HEK293 (cell line): ENCODE measurements at regions not wholly inside any gene's neighbourhood (a gene's known extent, or its start where the extent isn't known, plus 50 kb on each side); places are given as distances from the start of the nearest gene placed in this dataset.

ENCODE experiments used
- CTCF ChIA-PET: fragments of 350-600 bp; formaldehyde crosslinking; extraction: SDS; loops from one replicate; lab custom pipeline; 2021; ENCODE audit warnings: antibody characterized with exemption; lab: Yijun Ruan, JAX
- POLR2A ChIA-PET: fragments of 300-600 bp; formaldehyde crosslinking; extraction: SDS; loops from one replicate; lab custom pipeline; 2020; ENCODE audit warnings: antibody characterized with exemption, inconsistent platforms; lab: Yijun Ruan, JAX
- H3K27ac ChIP-seq: fragments of 200-500 bp; sonication (Bioruptor generic); 2 replicates; pipeline ENCODE4 v1.5.1; 2014; ENCODE audit warnings: low read depth, low read length, control low read depth, inconsistent platforms; ENCODE audit errors: extremely low read depth
- H3K36me3 ChIP-seq, 2 experiments: fragments of 200-500 bp in 1 of 2; sonication (Bioruptor generic) in 1 of 2; 1 replicate in 1 of 2; 2 replicates in 1 of 2; pipeline ENCODE4 v1.5.1; 2014 to 2017; ENCODE audit warnings: inconsistent platforms in 2 of 2, low read length in 2 of 2; ENCODE audit not compliant: control insufficient read depth in 2 of 2, insufficient read depth in 1 of 2
- H3K4me1 ChIP-seq: fragments of 200-500 bp; sonication (Bioruptor generic); 2 replicates; pipeline ENCODE4 v1.5.1; 2014; ENCODE audit warnings: mild to moderate bottlenecking, low read length, inconsistent platforms; ENCODE audit not compliant: control insufficient read depth, insufficient read depth
- H3K4me3 ChIP-seq: 2 replicates; pipeline ENCODE4 v1.5.1; 2011; ENCODE audit warnings: low read depth, mild to moderate bottlenecking, control low read depth, low read length, moderate library complexity
- H3K9me3 ChIP-seq: fragments of 200-500 bp; sonication (Bioruptor generic); 2 replicates; pipeline ENCODE4 v1.5.1; 2014; ENCODE audit warnings: low read depth, low read length, inconsistent platforms; ENCODE audit not compliant: control insufficient read depth, insufficient read depth
- FEZF1 ChIP-seq: fragments of 450-650 bp; formaldehyde crosslinking; IDR thresholded peaks from 2 replicates; pipeline ENCODE4 v1.5.1; 2016; ENCODE audit warnings: missing biosample characterization, missing genetic modification characterization
- GLIS2 ChIP-seq: fragments of 450-650 bp; formaldehyde crosslinking; IDR thresholded peaks from 2 replicates; pipeline ENCODE4 v1.5.1; 2016; ENCODE audit warnings: missing biosample characterization, missing genetic modification characterization
- TRIM28 ChIP-seq: IDR thresholded peaks from 2 replicates; pipeline ENCODE4 v1.6.1; 2011; ENCODE audit warnings: low read length, control low read depth, borderline replicate concordance
- ZBTB49 ChIP-seq: fragments of 450-650 bp; formaldehyde crosslinking; IDR thresholded peaks from 2 replicates; pipeline ENCODE4 v1.5.1; 2016; ENCODE audit warnings: missing biosample characterization, missing genetic modification characterization, low read depth
- ZNF155 ChIP-seq: fragments of 450-650 bp; formaldehyde crosslinking; IDR thresholded peaks from 2 replicates; pipeline ENCODE4 v1.5.1; 2016; ENCODE audit warnings: missing biosample characterization, missing genetic modification characterization
- ZNF169 ChIP-seq: fragments of 450-650 bp; formaldehyde crosslinking; IDR thresholded peaks from 2 replicates; pipeline ENCODE4 v1.5.1; 2016; ENCODE audit warnings: missing biosample characterization, missing genetic modification characterization
- ZNF174 ChIP-seq: fragments of 450-650 bp; formaldehyde crosslinking; IDR thresholded peaks from 2 replicates; pipeline ENCODE4 v1.5.0; 2017; ENCODE audit warnings: missing biosample characterization, mild to moderate bottlenecking, missing genetic modification characterization
- ZNF26 ChIP-seq: fragments of 450-650 bp; formaldehyde crosslinking; IDR thresholded peaks from 2 replicates; pipeline ENCODE4 v1.5.1; 2016; ENCODE audit warnings: missing biosample characterization, missing genetic modification characterization
- ZNF280C ChIP-seq: fragments of 450-650 bp; formaldehyde crosslinking; IDR thresholded peaks from 2 replicates; pipeline ENCODE4 v1.5.1; 2016; ENCODE audit warnings: missing biosample characterization, missing genetic modification characterization
- ZNF585B ChIP-seq: fragments of 450-650 bp; formaldehyde crosslinking; IDR thresholded peaks from 2 replicates; pipeline ENCODE4 v1.5.1; 2016; ENCODE audit warnings: missing biosample characterization, missing genetic modification characterization
- ZNF658 ChIP-seq: fragments of 450-650 bp; formaldehyde crosslinking; IDR thresholded peaks from 2 replicates; pipeline ENCODE4; 2016; ENCODE audit warnings: missing biosample characterization, missing genetic modification characterization
- ZNF707 ChIP-seq: fragments of 450-650 bp; formaldehyde crosslinking; IDR thresholded peaks from 2 replicates; pipeline ENCODE4 v1.5.1; 2016; ENCODE audit warnings: missing biosample characterization, missing genetic modification characterization
- ZNF768 ChIP-seq: fragments of 450-650 bp; formaldehyde crosslinking; IDR thresholded peaks from 2 replicates; pipeline ENCODE4 v1.5.1; 2018; ENCODE audit warnings: missing biosample characterization, mild to moderate bottlenecking, missing genetic modification characterization
- ZSCAN30 ChIP-seq: fragments of 450-650 bp; IDR thresholded peaks from 2 replicates; pipeline ENCODE4 v1.5.1; 2018; ENCODE audit warnings: missing biosample characterization, mild to moderate bottlenecking, missing genetic modification characterization, moderate library complexity
- TF ChIP-seq, protein P1 (sequence below): fragments of 450-650 bp; formaldehyde crosslinking; IDR thresholded peaks from 2 replicates; pipeline ENCODE4 v1.5.1; 2016; ENCODE audit warnings: missing biosample characterization, missing genetic modification characterization
- TF ChIP-seq, protein P2 (sequence below): fragments of 450-650 bp; formaldehyde crosslinking; IDR thresholded peaks from 2 replicates; pipeline ENCODE4 v1.5.1; 2017; ENCODE audit warnings: missing biosample characterization, missing genetic modification characterization
- TF ChIP-seq, protein P3 (sequence below): fragments of 450-650 bp; formaldehyde crosslinking; IDR thresholded peaks from 2 replicates; pipeline ENCODE4 v1.5.1; 2017; ENCODE audit warnings: missing biosample characterization, missing genetic modification characterization
- TF ChIP-seq, protein P4 (sequence below): fragments of 450-650 bp; formaldehyde crosslinking; IDR thresholded peaks from 2 replicates; pipeline ENCODE4 v1.5.1; 2017; ENCODE audit warnings: missing biosample characterization, missing genetic modification characterization
- TF ChIP-seq, protein P5 (sequence below): sonication (generic); formaldehyde crosslinking; IDR thresholded peaks from 2 replicates; pipeline ENCODE4 v1.8.1; 2022; ENCODE audit warnings: mild to moderate bottlenecking, moderate library complexity, missing genetic modification reagents

GRCh38 chr5:35302544-35302943, 72.3 kb upstream of the PRLR start:
- Histone ChIP-seq H3K4me1 (peaks cover 6% of the 10 kb centered on the region; the same call in 1 of the 2 replicates), H3K4me3 (no peak overlapping the region), H3K9me3 (no peaks in the 10 kb centered on the region), H3K27ac (no peak overlapping the region), H3K36me3 (no peaks in the 10 kb centered on the region)
- CTCF ChIA-PET, result no interaction called here
- POLR2A ChIA-PET, result no interaction called here
- TF ChIP-seq TRIM28, result no peak
- no peak for TF ChIP-seq ZNF155 (tag by site-specific recombination)
- TF ChIP-seq, protein P1, sequence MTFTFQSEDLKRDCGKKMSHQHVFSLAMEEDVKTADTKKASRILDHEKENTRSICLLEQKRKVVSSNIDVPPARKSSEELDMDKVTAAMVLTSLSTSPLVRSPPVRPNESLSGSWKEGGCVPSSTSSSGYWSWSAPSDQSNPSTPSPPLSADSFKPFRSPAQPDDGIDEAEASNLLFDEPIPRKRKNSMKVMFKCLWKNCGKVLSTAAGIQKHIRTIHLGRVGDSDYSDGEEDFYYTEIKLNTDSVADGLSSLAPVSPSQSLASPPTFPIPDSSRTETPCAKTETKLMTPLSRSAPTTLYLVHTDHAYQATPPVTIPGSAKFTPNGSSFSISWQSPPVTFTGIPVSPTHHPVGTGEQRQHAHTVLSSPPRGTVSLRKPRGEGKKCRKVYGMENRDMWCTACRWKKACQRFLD (tag by site-specific recombination), result no peak
- no peak for TF ChIP-seq ZSCAN30
- TF ChIP-seq ZNF174 (tag by site-specific recombination), result no peak
- TF ChIP-seq ZNF169, result no peak
- no peak for TF ChIP-seq ZNF280C (tag by site-specific recombination)
- no peak for TF ChIP-seq ZNF585B (tag by site-specific recombination)
- no peak for TF ChIP-seq ZNF658 (tag by site-specific recombination)
- TF ChIP-seq, protein P2, sequence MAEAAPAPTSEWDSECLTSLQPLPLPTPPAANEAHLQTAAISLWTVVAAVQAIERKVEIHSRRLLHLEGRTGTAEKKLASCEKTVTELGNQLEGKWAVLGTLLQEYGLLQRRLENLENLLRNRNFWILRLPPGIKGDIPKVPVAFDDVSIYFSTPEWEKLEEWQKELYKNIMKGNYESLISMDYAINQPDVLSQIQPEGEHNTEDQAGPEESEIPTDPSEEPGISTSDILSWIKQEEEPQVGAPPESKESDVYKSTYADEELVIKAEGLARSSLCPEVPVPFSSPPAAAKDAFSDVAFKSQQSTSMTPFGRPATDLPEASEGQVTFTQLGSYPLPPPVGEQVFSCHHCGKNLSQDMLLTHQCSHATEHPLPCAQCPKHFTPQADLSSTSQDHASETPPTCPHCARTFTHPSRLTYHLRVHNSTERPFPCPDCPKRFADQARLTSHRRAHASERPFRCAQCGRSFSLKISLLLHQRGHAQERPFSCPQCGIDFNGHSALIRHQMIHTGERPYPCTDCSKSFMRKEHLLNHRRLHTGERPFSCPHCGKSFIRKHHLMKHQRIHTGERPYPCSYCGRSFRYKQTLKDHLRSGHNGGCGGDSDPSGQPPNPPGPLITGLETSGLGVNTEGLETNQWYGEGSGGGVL (tag by site-specific recombination), result no peak
- TF ChIP-seq, protein P3, sequence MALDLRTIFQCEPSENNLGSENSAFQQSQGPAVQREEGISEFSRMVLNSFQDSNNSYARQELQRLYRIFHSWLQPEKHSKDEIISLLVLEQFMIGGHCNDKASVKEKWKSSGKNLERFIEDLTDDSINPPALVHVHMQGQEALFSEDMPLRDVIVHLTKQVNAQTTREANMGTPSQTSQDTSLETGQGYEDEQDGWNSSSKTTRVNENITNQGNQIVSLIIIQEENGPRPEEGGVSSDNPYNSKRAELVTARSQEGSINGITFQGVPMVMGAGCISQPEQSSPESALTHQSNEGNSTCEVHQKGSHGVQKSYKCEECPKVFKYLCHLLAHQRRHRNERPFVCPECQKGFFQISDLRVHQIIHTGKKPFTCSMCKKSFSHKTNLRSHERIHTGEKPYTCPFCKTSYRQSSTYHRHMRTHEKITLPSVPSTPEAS (tag by site-specific recombination), result no peak
- no peak for TF ChIP-seq ZNF768 (tag by site-specific recombination)
- TF ChIP-seq, protein P4, sequence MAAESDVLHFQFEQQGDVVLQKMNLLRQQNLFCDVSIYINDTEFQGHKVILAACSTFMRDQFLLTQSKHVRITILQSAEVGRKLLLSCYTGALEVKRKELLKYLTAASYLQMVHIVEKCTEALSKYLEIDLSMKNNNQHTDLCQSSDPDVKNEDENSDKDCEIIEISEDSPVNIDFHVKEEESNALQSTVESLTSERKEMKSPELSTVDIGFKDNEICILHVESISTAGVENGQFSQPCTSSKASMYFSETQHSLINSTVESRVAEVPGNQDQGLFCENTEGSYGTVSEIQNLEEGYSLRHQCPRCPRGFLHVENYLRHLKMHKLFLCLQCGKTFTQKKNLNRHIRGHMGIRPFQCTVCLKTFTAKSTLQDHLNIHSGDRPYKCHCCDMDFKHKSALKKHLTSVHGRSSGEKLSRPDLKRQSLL, result no peak
- no peak for TF ChIP-seq FEZF1 (tag by site-specific recombination)
- no peak for TF ChIP-seq GLIS2 (tag by site-specific recombination)
- TF ChIP-seq ZNF707 (tag by site-specific recombination), result no peak
- TF ChIP-seq, protein P5, sequence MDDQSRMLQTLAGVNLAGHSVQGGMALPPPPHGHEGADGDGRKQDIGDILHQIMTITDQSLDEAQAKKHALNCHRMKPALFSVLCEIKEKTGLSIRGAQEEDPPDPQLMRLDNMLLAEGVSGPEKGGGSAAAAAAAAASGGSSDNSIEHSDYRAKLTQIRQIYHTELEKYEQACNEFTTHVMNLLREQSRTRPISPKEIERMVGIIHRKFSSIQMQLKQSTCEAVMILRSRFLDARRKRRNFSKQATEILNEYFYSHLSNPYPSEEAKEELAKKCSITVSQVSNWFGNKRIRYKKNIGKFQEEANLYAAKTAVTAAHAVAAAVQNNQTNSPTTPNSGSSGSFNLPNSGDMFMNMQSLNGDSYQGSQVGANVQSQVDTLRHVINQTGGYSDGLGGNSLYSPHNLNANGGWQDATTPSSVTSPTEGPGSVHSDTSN (CRISPR knock-in tag), result no peak
- TF ChIP-seq ZNF26 (tag by site-specific recombination), result no peak
- TF ChIP-seq ZBTB49 (tag by site-specific recombination), result no peak
